H1 (cell line): ENCODE measurements at regions not wholly inside any gene's neighbourhood (a gene's known extent, or its start where the extent isn't known, plus 50 kb on each side); places are given as distances from the start of the nearest gene placed in this dataset.

Source experiments
- CTCF ChIA-PET: fragments of 300-600 bp; sonication (Branson Sonifier 250); formaldehyde crosslinking; loops from one replicate; lab custom pipeline; 2021; ENCODE audit not compliant: partially characterized antibody; lab: Charles Lee
- POLR2A ChIA-PET: fragments of 300-600 bp; sonication (Branson Sonifier 250); formaldehyde crosslinking; loops from one replicate; lab custom pipeline; 2021; ENCODE audit warnings: inconsistent platforms; ENCODE audit not compliant: partially characterized antibody; lab: Charles Lee
- DNase-seq, 2 experiments: peaks; one replicate each; pipeline versions ENCODE4 v3.0.0 to v3.0.0-alpha.2; 2010 to 2022; ENCODE audit warnings: low spot score in 2 of 2, low read depth in 1 of 2, mixed read lengths in 1 of 2
- FAIRE-seq: peaks from 2 replicates; lab custom pipeline; 2011; peaks lifted over from hg19 to GRCh38; lab: Jason Lieb, UNC
- H2AFZ ChIP-seq: 2 replicates; pipeline ENCODE4 v1.8.1; 2012; ENCODE audit warnings: low read length, inconsistent platforms
- H2AK5ac ChIP-seq: 2 replicates; pipeline ENCODE4 v1.6.1; 2013; ENCODE audit warnings: low read depth, low read length
- H2BK120ac ChIP-seq: replicated peaks from 2 replicates; pipeline ENCODE3; 2013; ENCODE audit warnings: low read depth, low read length, inconsistent platforms
- H2BK12ac ChIP-seq: 2 replicates; pipeline ENCODE4 v1.6.1; 2013; ENCODE audit warnings: low read depth, low read length
- H2BK15ac ChIP-seq: 2 replicates; pipeline ENCODE4 v1.6.1; 2013; ENCODE audit warnings: low read length
- H2BK20ac ChIP-seq: 2 replicates; pipeline ENCODE4 v1.6.1; 2013; ENCODE audit warnings: low read length
- H2BK5ac ChIP-seq: 2 replicates; pipeline ENCODE4 v1.6.1; 2013; ENCODE audit warnings: low read depth, low read length
- H3K14ac ChIP-seq: 2 replicates; pipeline ENCODE4 v1.6.1; 2013; ENCODE audit warnings: inconsistent platforms; ENCODE audit not compliant: insufficient read length
- H3K18ac ChIP-seq: 2 replicates; pipeline ENCODE4 v1.6.1; 2013; ENCODE audit warnings: low read length; ENCODE audit errors: extremely low read depth
- H3K23ac ChIP-seq: 2 replicates; pipeline ENCODE4 v1.6.1; 2013; ENCODE audit warnings: inconsistent platforms; ENCODE audit not compliant: insufficient read length
- H3K23me2 ChIP-seq: 2 replicates; pipeline ENCODE4 v1.6.1; 2013; ENCODE audit warnings: low read depth, low read length
- H3K27ac ChIP-seq: 2 replicates; pipeline ENCODE4 v1.6.1; 2011; ENCODE audit warnings: low read depth, low read length, inconsistent platforms
- H3K27me3 ChIP-seq, 4 experiments: replicated peaks in 1 of 4; 1 replicate in 1 of 4; 2 replicates in 3 of 4; pipeline versions ENCODE4 v1.6.1 to v1.8.1; 2011 to 2013; ENCODE audit warnings: low read length in 3 of 4, mild to moderate bottlenecking in 3 of 4, inconsistent platforms in 2 of 4, mixed read lengths in 2 of 4, moderate library complexity in 1 of 4; ENCODE audit not compliant: control insufficient read depth in 3 of 4, insufficient read depth in 3 of 4; ENCODE audit errors: extremely low read depth in 1 of 4
- H3K36me3 ChIP-seq, 4 experiments: 2 replicates each; pipeline versions ENCODE4 v1.6.1 to v1.8.1; 2011 to 2013; ENCODE audit warnings: mild to moderate bottlenecking in 4 of 4, low read length in 3 of 4, moderate library complexity in 2 of 4, control low read depth in 1 of 4, inconsistent platforms in 1 of 4; ENCODE audit not compliant: insufficient read depth in 4 of 4, control insufficient read depth in 2 of 4
- H3K4ac ChIP-seq: replicated peaks from 2 replicates; pipeline ENCODE3; 2013; ENCODE audit warnings: low read length, low read depth, mixed read lengths, inconsistent platforms; ENCODE audit not compliant: insufficient read length
- H3K4me1 ChIP-seq, 4 experiments: replicated peaks in 1 of 4; 1 replicate in 1 of 4; 2 replicates in 3 of 4; pipeline versions ENCODE4 v1.6.1 to v1.8.1; 2011 to 2013; ENCODE audit warnings: low read length in 3 of 4, inconsistent platforms in 2 of 4, mixed read lengths in 1 of 4; ENCODE audit not compliant: insufficient read depth in 4 of 4, control insufficient read depth in 3 of 4
- H3K4me2 ChIP-seq, 2 experiments: 2 replicates each; pipeline versions ENCODE4 v1.6.1 to v1.8.1; 2011 to 2013; ENCODE audit warnings: low read depth in 2 of 2, low read length in 2 of 2, control low read depth in 1 of 2, inconsistent platforms in 1 of 2, mild to moderate bottlenecking in 1 of 2; ENCODE audit not compliant: insufficient read depth in 1 of 2
- H3K4me3 ChIP-seq, 4 experiments: fragments of 200-600, 300-600 bp in 1 of 4; sonication (generic), shearing (Covaris generic), sonication (Bioruptor Twin) in 1 of 4; 2 replicates each; pipeline versions ENCODE4 v1.5.1 to v1.8.1; 2011 to 2016; ENCODE audit warnings: low read length in 4 of 4, low read depth in 3 of 4, control low read depth in 2 of 4, inconsistent platforms in 2 of 4, mild to moderate bottlenecking in 2 of 4, mixed read lengths in 1 of 4, moderate library complexity in 1 of 4; ENCODE audit not compliant: insufficient read depth in 2 of 4; ENCODE audit errors: extremely low read depth in 1 of 4
- H3K56ac ChIP-seq: replicated peaks from 2 replicates; pipeline ENCODE3; 2013; ENCODE audit warnings: low read depth, mild to moderate bottlenecking, mixed read lengths, low read length, inconsistent platforms; ENCODE audit not compliant: insufficient read length
- H3K79me1 ChIP-seq: 2 replicates; pipeline ENCODE4 v1.6.1; 2013; ENCODE audit warnings: low read depth, low read length, control low read depth
- H3K79me2 ChIP-seq, 2 experiments: 2 replicates each; pipeline versions ENCODE4 v1.6.1 to v1.8.1; 2012 to 2013; ENCODE audit warnings: low read length in 2 of 2, mild to moderate bottlenecking in 2 of 2, inconsistent platforms in 1 of 2; ENCODE audit not compliant: insufficient read depth in 2 of 2, control insufficient read depth in 1 of 2
- H3K9ac ChIP-seq, 4 experiments: replicated peaks in 1 of 4; 1 replicate in 1 of 4; 2 replicates in 3 of 4; pipeline versions ENCODE4 v1.6.1 to v1.8.1; 2011 to 2013; ENCODE audit warnings: low read depth in 3 of 4, low read length in 3 of 4, control low read depth in 2 of 4, mild to moderate bottlenecking in 2 of 4, moderate library complexity in 2 of 4, inconsistent platforms in 1 of 4; ENCODE audit errors: extremely low read depth in 1 of 4
- H3K9me3 ChIP-seq, 2 experiments: 2 replicates each; pipeline versions ENCODE4 v1.6.1 to v1.8.1; 2012 to 2013; ENCODE audit warnings: mild to moderate bottlenecking in 2 of 2, moderate library complexity in 2 of 2, control low read depth in 1 of 2, inconsistent platforms in 1 of 2, low read depth in 1 of 2, low read length in 1 of 2, mixed read lengths in 1 of 2; ENCODE audit not compliant: insufficient read depth in 2 of 2
- H4K20me1 ChIP-seq, 2 experiments: replicated peaks in 1 of 2; 2 replicates each; pipeline versions ENCODE3 to v1.8.1; 2011 to 2013; ENCODE audit warnings: inconsistent platforms in 2 of 2, low read length in 2 of 2, mild to moderate bottlenecking in 1 of 2; ENCODE audit not compliant: insufficient read depth in 2 of 2, control insufficient read depth in 1 of 2
- H4K5ac ChIP-seq: 2 replicates; pipeline ENCODE4 v1.6.1; 2013; ENCODE audit warnings: low read length, low read depth, mixed read lengths, inconsistent platforms; ENCODE audit not compliant: insufficient read length
- H4K8ac ChIP-seq: 2 replicates; pipeline ENCODE4 v1.8.0; 2013; ENCODE audit warnings: mild to moderate bottlenecking, moderate library complexity, low read length, inconsistent platforms; ENCODE audit not compliant: insufficient read depth; ENCODE audit errors: extremely low read depth
- H4K91ac ChIP-seq: replicated peaks from 2 replicates; pipeline ENCODE3; 2013; ENCODE audit warnings: low read length, mixed read lengths, inconsistent platforms; ENCODE audit not compliant: insufficient read length
- JUND ChIP-seq: IDR thresholded peaks from 2 replicates; pipeline ENCODE4 v1.6.1; 2011; ENCODE audit warnings: mild to moderate bottlenecking, improper control_type of control experiment, low read length
- KDM1A ChIP-seq: fragments of 200-600, 300-600 bp; sonication (generic); IDR thresholded peaks from 2 replicates; pipeline ENCODE4 v1.7.1; 2016; ENCODE audit warnings: mild to moderate bottlenecking, low read length, borderline replicate concordance
- KDM4A ChIP-seq: IDR thresholded peaks from one replicate; pipeline ENCODE4 v1.7.1; 2012; ENCODE audit warnings: low read depth, mild to moderate bottlenecking, moderate library complexity, low read length, inconsistent platforms; ENCODE audit not compliant: severe bottlenecking
- SIRT6 ChIP-seq: IDR thresholded peaks from one replicate; pipeline ENCODE4 v1.7.1; 2012; ENCODE audit warnings: low read length, inconsistent platforms
- YY1 ChIP-seq: IDR thresholded peaks from 2 replicates; pipeline ENCODE4 v1.6.1; 2011; ENCODE audit warnings: low read depth, mild to moderate bottlenecking, low read length
- WGBS, 2 experiments: shearing (Covaris generic) in 1 of 2; methylation state at CpG; one replicate each; pipeline versions ENCODE4 v1.1.6 to v1.1.7; 2013 to 2015; ENCODE audit warnings: low lambda C conversion rate in 2 of 2, mixed read lengths in 2 of 2, inconsistent platforms in 1 of 2, low coverage in 1 of 2, missing lambda C conversion rate in 1 of 2; ENCODE audit not compliant: insufficient replicate concordance in 2 of 2, insufficient coverage in 1 of 2, insufficient read length in 1 of 2; ENCODE audit errors: extremely low coverage in 1 of 2, missing lambda C conversion rate in 1 of 2; 5-methylcytosine and 5-hydroxymethylcytosine counted together

- H3K79me1 ChIP-seq = no peaks in the 10 kb centered on the region
- H3K56ac ChIP-seq = no peak overlapping the region
- H3K14ac ChIP-seq = no peak overlapping the region
- no peak overlapping the region for H2AK5ac ChIP-seq
- no peak overlapping the region for H3K27ac ChIP-seq
- no peak overlapping the region for H3K4me3 ChIP-seq
- no peak overlapping the region for H2BK15ac ChIP-seq
- H3K4me1 ChIP-seq = no peaks in the 10 kb centered on the region
- H3K9ac ChIP-seq = no peak overlapping the region
- no peak overlapping the region for H3K23ac ChIP-seq
- no peaks in the 10 kb centered on the region for H3K36me3 ChIP-seq
- H2BK20ac ChIP-seq = no peak overlapping the region
- no peak overlapping the region for H3K4ac ChIP-seq
- WGBS, 2 experiments = 95% methylated on average over 1 of the region's 1 CpG; no CpG with 5 or more reads in 1 of the 2 experiments
- H2BK5ac ChIP-seq = no peak overlapping the region
- DNase-seq (no peak), FAIRE-seq (no peak)
- no peaks in the 10 kb centered on the region for H3K9me3 ChIP-seq
- CTCF ChIA-PET = interaction anchor here (0.9 to 2.3 kb wide), 5 partner anchors 16 to 72 kb away, joined by 3 to 12 read pairs (median 4); no protein-coding TSS in a partner anchor
- no peak overlapping the region for H2BK12ac ChIP-seq
- no peak overlapping the region for H3K4me2 ChIP-seq
- TF ChIP-seq KDM1A (no peak), YY1 (no peak), KDM4A (no peak), JUND (no peak), SIRT6 (no peak)
- TF ChIP-seq, all 59 proteins: peak for 0
- H4K8ac ChIP-seq = no peak overlapping the region
- no peaks in the 10 kb centered on the region for H3K79me2 ChIP-seq
- H3K18ac ChIP-seq = no peak overlapping the region
- no peak overlapping the region for H2AFZ ChIP-seq
- H3K27me3 ChIP-seq = no peaks in the 10 kb centered on the region
- no peaks in the 10 kb centered on the region for H3K23me2 ChIP-seq
- no peaks in the 10 kb centered on the region for H4K20me1 ChIP-seq
- POLR2A ChIA-PET = no interaction called here
- no peak overlapping the region for H4K91ac ChIP-seq
- no peak overlapping the region for H4K5ac ChIP-seq
- no peak overlapping the region for H2BK120ac ChIP-seq
These were observed 180.3 kb upstream of the VASH1 start for GRCh38 chr14:76580967-76581366.
